HG02798 (cell line): ENCODE measurements at regions not wholly inside any gene's neighbourhood (a gene's known extent, or its start where the extent isn't known, plus 50 kb on each side); places are given as distances from the start of the nearest gene placed in this dataset.
A peak's percentile ranks its signal among the peaks of the same experiment; 100 is the strongest.
"Not testable (repeated sequence)": the region's sequence is repeated elsewhere in the genome, so short reads cannot be mapped to it uniquely, and the experiment has no call there.

ENCODE experiments used
- ATAC-seq: cut with Tn5 transposase; IDR thresholded peaks from one replicate; pipeline ENCODE4 v1.9.1; 2021; ENCODE audit warnings: mild to moderate bottlenecking; ENCODE audit not compliant: unreplicated experiment, poor library complexity

- ATAC-seq: no peak
Observed at GRCh38 chr6:158920311-158920905, 79.6 kb downstream of the RSPH3 start.

GRCh38 chr6:158919865-158920264 lies 80.1 kb downstream of the RSPH3 start:
- no peak for ATAC-seq

- ATAC-seq: no peak
Observed at GRCh38 chr6:158916617-158917016, 83.4 kb downstream of the RSPH3 start.

- ATAC-seq: no peak
Observed at GRCh38 chr6:158914923-158915322, 85.1 kb downstream of the RSPH3 start.

GRCh38 chr6:158913580-158913979 lies 86.4 kb downstream of the RSPH3 start:
- ATAC-seq: no peak

- no peak for ATAC-seq
Observed at GRCh38 chr6:158912655-158913054, 87.3 kb downstream of the RSPH3 start.

GRCh38 chr6:158911746-158912480 lies 88.1 kb downstream of the RSPH3 start:
- ATAC-seq: no peak

- ATAC-seq: peak; percentile 67
Observed at GRCh38 chr6:158910484-158911440, 89.2 kb downstream of the RSPH3 start.

GRCh38 chr6:158909938-158910337 lies 90.1 kb downstream of the RSPH3 start:
- no peak for ATAC-seq

GRCh38 chr6:158908606-158909005 lies 89.4 kb upstream of the EZR start:
- ATAC-seq: no peak

- no peak for ATAC-seq
Observed at GRCh38 chr6:158907931-158908330, 88.8 kb upstream of the EZR start.

- no peak for ATAC-seq
Observed at GRCh38 chr6:158906926-158907325, 87.8 kb upstream of the EZR start.

GRCh38 chr6:158905277-158905676 lies 86.1 kb upstream of the EZR start:
- no peak for ATAC-seq

- ATAC-seq: no peak
Observed at GRCh38 chr6:158903801-158904200, 84.6 kb upstream of the EZR start.

GRCh38 chr6:158900663-158901312 lies 81.6 kb upstream of the EZR start:
- no peak for ATAC-seq

GRCh38 chr6:158897236-158897635 lies 78.1 kb upstream of the EZR start:
- ATAC-seq: no peak

GRCh38 chr6:158895661-158896060 lies 76.5 kb upstream of the EZR start:
- no peak for ATAC-seq

- ATAC-seq: no peak
Observed at GRCh38 chr6:158894193-158894592, 75.0 kb upstream of the EZR start.

- no peak for ATAC-seq
Observed at GRCh38 chr6:158892266-158892665, 73.1 kb upstream of the EZR start.

- ATAC-seq: not testable (repeated sequence)
Observed at GRCh38 chr6:158891560-158891959, 72.4 kb upstream of the EZR start.
